Erythroblast (primary cell): ENCODE measurements at regions not wholly inside any gene's neighbourhood (a gene's known extent, or its start where the extent isn't known, plus 50 kb on each side); places are given as distances from the start of the nearest gene placed in this dataset.

Experiments
- GATA1 ChIP-seq: IDR thresholded peaks from 2 replicates; pipeline ENCODE4 v1.6.1; 2011; ENCODE audit warnings: low read depth, mild to moderate bottlenecking, control low read depth, low read length, moderate library complexity
- POLR2A ChIP-seq: IDR thresholded peaks from 2 replicates; pipeline ENCODE4 v1.6.1; 2011; ENCODE audit warnings: mild to moderate bottlenecking, low read length

- no peak for TF ChIP-seq POLR2A
- no peak for TF ChIP-seq GATA1
Observed at GRCh38 chr12:124684496-124684895, 117.1 kb upstream of the NCOR2 start.
